Esophagus muscularis mucosa (tissue), 4 donors: ENCODE measurements at regions not wholly inside any gene's neighbourhood (a gene's known extent, or its start where the extent isn't known, plus 50 kb on each side); places are given as distances from the start of the nearest gene placed in this dataset.

Experiments
- CTCF ChIP-seq, 3 experiments: fragments of 200-600 bp in 2 of 3; fragments of 450-650 bp in 1 of 3; sonication (generic) in 2 of 3; IDR thresholded peaks; one replicate each; pipeline ENCODE4 v1.5.1; 2017 to 2019; ENCODE audit warnings: antibody characterized with exemption in 3 of 3, mild to moderate bottlenecking in 2 of 3, moderate library complexity in 1 of 3
- EP300 ChIP-seq: sonication (generic); formaldehyde crosslinking; IDR thresholded peaks from one replicate; pipeline ENCODE4 v1.6.1; 2017; ENCODE audit warnings: antibody characterized with exemption
- POLR2A ChIP-seq: fragments of 450-650 bp; IDR thresholded peaks from one replicate; pipeline ENCODE4 v1.6.1; 2017; ENCODE audit warnings: antibody characterized with exemption, moderate library complexity, mild to moderate bottlenecking, low read depth
- POLR2AphosphoS5 ChIP-seq, 2 donors: sonication (generic); formaldehyde crosslinking; IDR thresholded peaks; one replicate each; pipeline ENCODE4 v1.6.1; 2017; ENCODE audit warnings: antibody characterized with exemption in 2 of 2

GRCh38 chr15:95772982-95773381, 557.5 kb upstream of the NR2F2 start:
- TF ChIP-seq CTCF (IDR thresholded peaks at IDR 0.05) (no peak), POLR2A (no peak), POLR2AphosphoS5 (IDR thresholded peaks at IDR 0.05) (no peak), EP300 (no peak)
